ENCODE measurements at regions not wholly inside any gene's neighbourhood (a gene's known extent, or its start where the extent isn't known, plus 50 kb on each side); places are given as distances from the start of the nearest gene placed in this dataset.

GRCh38 chr14:51540364-51540763 lies 111.3 kb upstream of the FRMD6 start (continued):
- TF ChIP-seq, protein P1, sequence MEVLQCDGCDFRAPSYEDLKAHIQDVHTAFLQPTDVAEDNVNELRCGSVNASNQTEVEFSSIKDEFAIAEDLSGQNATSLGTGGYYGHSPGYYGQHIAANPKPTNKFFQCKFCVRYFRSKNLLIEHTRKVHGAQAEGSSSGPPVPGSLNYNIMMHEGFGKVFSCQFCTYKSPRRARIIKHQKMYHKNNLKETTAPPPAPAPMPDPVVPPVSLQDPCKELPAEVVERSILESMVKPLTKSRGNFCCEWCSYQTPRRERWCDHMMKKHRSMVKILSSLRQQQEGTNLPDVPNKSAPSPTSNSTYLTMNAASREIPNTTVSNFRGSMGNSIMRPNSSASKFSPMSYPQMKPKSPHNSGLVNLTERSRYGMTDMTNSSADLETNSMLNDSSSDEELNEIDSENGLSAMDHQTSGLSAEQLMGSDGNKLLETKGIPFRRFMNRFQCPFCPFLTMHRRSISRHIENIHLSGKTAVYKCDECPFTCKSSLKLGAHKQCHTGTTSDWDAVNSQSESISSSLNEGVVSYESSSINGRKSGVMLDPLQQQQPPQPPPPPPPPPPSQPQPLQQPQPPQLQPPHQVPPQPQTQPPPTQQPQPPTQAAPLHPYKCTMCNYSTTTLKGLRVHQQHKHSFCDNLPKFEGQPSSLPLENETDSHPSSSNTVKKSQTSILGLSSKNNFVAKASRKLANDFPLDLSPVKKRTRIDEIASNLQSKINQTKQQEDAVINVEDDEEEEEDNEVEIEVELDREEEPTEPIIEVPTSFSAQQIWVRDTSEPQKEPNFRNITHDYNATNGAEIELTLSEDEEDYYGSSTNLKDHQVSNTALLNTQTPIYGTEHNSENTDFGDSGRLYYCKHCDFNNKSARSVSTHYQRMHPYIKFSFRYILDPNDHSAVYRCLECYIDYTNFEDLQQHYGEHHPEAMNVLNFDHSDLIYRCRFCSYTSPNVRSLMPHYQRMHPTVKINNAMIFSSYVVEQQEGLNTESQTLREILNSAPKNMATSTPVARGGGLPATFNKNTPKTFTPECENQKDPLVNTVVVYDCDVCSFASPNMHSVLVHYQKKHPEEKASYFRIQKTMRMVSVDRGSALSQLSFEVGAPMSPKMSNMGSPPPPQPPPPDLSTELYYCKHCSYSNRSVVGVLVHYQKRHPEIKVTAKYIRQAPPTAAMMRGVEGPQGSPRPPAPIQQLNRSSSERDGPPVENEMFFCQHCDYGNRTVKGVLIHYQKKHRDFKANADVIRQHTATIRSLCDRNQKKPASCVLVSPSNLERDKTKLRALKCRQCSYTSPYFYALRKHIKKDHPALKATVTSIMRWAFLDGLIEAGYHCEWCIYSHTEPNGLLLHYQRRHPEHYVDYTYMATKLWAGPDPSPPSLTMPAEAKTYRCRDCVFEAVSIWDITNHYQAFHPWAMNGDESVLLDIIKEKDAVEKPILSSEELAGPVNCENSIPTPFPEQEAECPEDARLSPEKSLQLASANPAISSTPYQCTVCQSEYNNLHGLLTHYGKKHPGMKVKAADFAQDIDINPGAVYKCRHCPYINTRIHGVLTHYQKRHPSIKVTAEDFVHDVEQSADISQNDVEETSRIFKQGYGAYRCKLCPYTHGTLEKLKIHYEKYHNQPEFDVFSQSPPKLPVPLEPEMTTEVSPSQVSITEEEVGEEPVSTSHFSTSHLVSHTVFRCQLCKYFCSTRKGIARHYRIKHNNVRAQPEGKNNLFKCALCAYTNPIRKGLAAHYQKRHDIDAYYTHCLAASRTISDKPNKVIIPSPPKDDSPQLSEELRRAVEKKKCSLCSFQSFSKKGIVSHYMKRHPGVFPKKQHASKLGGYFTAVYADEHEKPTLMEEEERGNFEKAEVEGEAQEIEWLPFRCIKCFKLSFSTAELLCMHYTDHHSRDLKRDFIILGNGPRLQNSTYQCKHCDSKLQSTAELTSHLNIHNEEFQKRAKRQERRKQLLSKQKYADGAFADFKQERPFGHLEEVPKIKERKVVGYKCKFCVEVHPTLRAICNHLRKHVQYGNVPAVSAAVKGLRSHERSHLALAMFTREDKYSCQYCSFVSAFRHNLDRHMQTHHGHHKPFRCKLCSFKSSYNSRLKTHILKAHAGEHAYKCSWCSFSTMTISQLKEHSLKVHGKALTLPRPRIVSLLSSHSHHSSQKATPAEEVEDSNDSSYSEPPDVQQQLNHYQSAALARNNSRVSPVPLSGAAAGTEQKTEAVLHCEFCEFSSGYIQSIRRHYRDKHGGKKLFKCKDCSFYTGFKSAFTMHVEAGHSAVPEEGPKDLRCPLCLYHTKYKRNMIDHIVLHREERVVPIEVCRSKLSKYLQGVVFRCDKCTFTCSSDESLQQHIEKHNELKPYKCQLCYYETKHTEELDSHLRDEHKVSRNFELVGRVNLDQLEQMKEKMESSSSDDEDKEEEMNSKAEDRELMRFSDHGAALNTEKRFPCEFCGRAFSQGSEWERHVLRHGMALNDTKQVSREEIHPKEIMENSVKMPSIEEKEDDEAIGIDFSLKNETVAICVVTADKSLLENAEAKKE (CRISPR knock-in tag; IDR thresholded peaks at IDR 0.05), result no peak
- TF ChIP-seq, protein P2, sequence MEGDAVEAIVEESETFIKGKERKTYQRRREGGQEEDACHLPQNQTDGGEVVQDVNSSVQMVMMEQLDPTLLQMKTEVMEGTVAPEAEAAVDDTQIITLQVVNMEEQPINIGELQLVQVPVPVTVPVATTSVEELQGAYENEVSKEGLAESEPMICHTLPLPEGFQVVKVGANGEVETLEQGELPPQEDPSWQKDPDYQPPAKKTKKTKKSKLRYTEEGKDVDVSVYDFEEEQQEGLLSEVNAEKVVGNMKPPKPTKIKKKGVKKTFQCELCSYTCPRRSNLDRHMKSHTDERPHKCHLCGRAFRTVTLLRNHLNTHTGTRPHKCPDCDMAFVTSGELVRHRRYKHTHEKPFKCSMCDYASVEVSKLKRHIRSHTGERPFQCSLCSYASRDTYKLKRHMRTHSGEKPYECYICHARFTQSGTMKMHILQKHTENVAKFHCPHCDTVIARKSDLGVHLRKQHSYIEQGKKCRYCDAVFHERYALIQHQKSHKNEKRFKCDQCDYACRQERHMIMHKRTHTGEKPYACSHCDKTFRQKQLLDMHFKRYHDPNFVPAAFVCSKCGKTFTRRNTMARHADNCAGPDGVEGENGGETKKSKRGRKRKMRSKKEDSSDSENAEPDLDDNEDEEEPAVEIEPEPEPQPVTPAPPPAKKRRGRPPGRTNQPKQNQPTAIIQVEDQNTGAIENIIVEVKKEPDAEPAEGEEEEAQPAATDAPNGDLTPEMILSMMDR (conservative IDR thresholded peaks at IDR 0.05; ENCODE audit: low read depth in 2 of 2), result no peak
- no peak for TF ChIP-seq POLR2AphosphoS5 (IDR thresholded peaks at IDR 0.05; ENCODE audit: low read depth)
- TF ChIP-seq CREB1 (CRISPR knock-in tag; IDR thresholded peaks at IDR 0.05; ENCODE audit: low read depth), result no peak
- no peak for TF ChIP-seq EZH2phosphoT487 (IDR thresholded peaks at IDR 0.05; ENCODE audit: unreplicated experiment)
- TF ChIP-seq ETS1 (IDR thresholded peaks at IDR 0.05), result no peak
- no peak for TF ChIP-seq STAT1 (IDR thresholded peaks at IDR 0.05; ENCODE audit: unreplicated experiment)
- TF ChIP-seq JUNB (IDR thresholded peaks at IDR 0.05; ENCODE audit: unreplicated experiment), result no peak
- TF ChIP-seq NANOG (IDR thresholded peaks at IDR 0.05; ENCODE audit: borderline replicate concordance), result no peak
- TF ChIP-seq EZH2 (IDR thresholded peaks at IDR 0.05; ENCODE audit: low read depth, unreplicated experiment), result no peak
- TF ChIP-seq ZNF114 (CRISPR knock-in tag; IDR thresholded peaks at IDR 0.05), result no peak
